IPS-18a (cell line): ENCODE measurements at regions not wholly inside any gene's neighbourhood (a gene's known extent, or its start where the extent isn't known, plus 50 kb on each side); places are given as distances from the start of the nearest gene placed in this dataset.

Experiments used
- H3K27ac ChIP-seq: one replicate; pipeline ENCODE4 v1.5.1; 2013; ENCODE audit warnings: low read length
- H3K27me3 ChIP-seq: one replicate; pipeline ENCODE4 v1.6.1; 2013; ENCODE audit warnings: mild to moderate bottlenecking, low read length; ENCODE audit not compliant: control insufficient read depth, insufficient read depth
- H3K36me3 ChIP-seq: one replicate; pipeline ENCODE4 v1.6.1; 2013; ENCODE audit warnings: low read depth, low read length; ENCODE audit not compliant: control insufficient read depth
- H3K4me1 ChIP-seq: one replicate; pipeline ENCODE4 v1.6.1; 2013; ENCODE audit warnings: low read depth, low read length; ENCODE audit not compliant: control insufficient read depth
- H3K4me3 ChIP-seq: one replicate; pipeline ENCODE4 v1.5.1; 2013; ENCODE audit warnings: low read length
- H3K9ac ChIP-seq: one replicate; pipeline ENCODE4 v1.6.1; 2013; ENCODE audit warnings: mild to moderate bottlenecking, low read length, moderate library complexity
- H3K9me3 ChIP-seq: one replicate; pipeline ENCODE4 v1.6.1; 2013; ENCODE audit warnings: low read depth, low read length; ENCODE audit not compliant: control insufficient read depth

GRCh38 chr4:41815473-41815872, 66.9 kb upstream of the PHOX2B start:
- no peak overlapping the region for H3K9ac ChIP-seq
- H3K27me3 ChIP-seq, result no peaks in the 10 kb centered on the region
- no peaks in the 10 kb centered on the region for H3K4me1 ChIP-seq
- no peak overlapping the region for H3K4me3 ChIP-seq
- H3K27ac ChIP-seq, result no peak overlapping the region
- H3K36me3 ChIP-seq, result no peaks in the 10 kb centered on the region
- H3K9me3 ChIP-seq, result no peaks in the 10 kb centered on the region

- no peaks in the 10 kb centered on the region for H3K27me3 ChIP-seq
- no peak overlapping the region for H3K4me3 ChIP-seq
- H3K4me1 ChIP-seq, result peaks cover 3% of the 10 kb centered on the region
- no peak overlapping the region for H3K27ac ChIP-seq
- no peak overlapping the region for H3K9ac ChIP-seq
- no peaks in the 10 kb centered on the region for H3K36me3 ChIP-seq
- H3K9me3 ChIP-seq, result no peaks in the 10 kb centered on the region
These were observed 66.0 kb upstream of the PHOX2B start for GRCh38 chr4:41814565-41814964.

- Histone ChIP-seq H3K9me3 (no peaks in the 10 kb centered on the region), H3K4me3 (no peak overlapping the region), H3K9ac (no peak overlapping the region), H3K27ac (no peak overlapping the region), H3K4me1 (peaks cover 6% of the 10 kb centered on the region), H3K36me3 (no peaks in the 10 kb centered on the region), H3K27me3 (no peaks in the 10 kb centered on the region)
These were observed 58.3 kb upstream of the PHOX2B start for GRCh38 chr4:41806807-41807206.

GRCh38 chr4:41802590-41802989, 54.1 kb upstream of the PHOX2B start:
- Histone ChIP-seq H3K9ac (no peak overlapping the region), H3K36me3 (no peaks in the 10 kb centered on the region), H3K4me1 (no peaks in the 10 kb centered on the region), H3K27ac (no peak overlapping the region), H3K9me3 (no peaks in the 10 kb centered on the region), H3K27me3 (no peaks in the 10 kb centered on the region), H3K4me3 (no peak overlapping the region)

GRCh38 chr4:41799126-41799525, 50.6 kb upstream of the PHOX2B start:
- no peaks in the 10 kb centered on the region for H3K36me3 ChIP-seq
- peaks cover 22% of the 10 kb centered on the region for H3K4me1 ChIP-seq
- no peaks in the 10 kb centered on the region for H3K9me3 ChIP-seq
- H3K27me3 ChIP-seq, result peaks cover 11% of the 10 kb centered on the region
- H3K27ac ChIP-seq, result no peak overlapping the region
- H3K9ac ChIP-seq, result no peak overlapping the region
- H3K4me3 ChIP-seq, result no peak overlapping the region
